ENCODE measurements at regions not wholly inside any gene's neighbourhood (a gene's known extent, or its start where the extent isn't known, plus 50 kb on each side); places are given as distances from the start of the nearest gene placed in this dataset.
"Not testable (repeated sequence)": the region's sequence is repeated elsewhere in the genome, so short reads cannot be mapped to it uniquely, and the experiment has no call there.

DNA sequence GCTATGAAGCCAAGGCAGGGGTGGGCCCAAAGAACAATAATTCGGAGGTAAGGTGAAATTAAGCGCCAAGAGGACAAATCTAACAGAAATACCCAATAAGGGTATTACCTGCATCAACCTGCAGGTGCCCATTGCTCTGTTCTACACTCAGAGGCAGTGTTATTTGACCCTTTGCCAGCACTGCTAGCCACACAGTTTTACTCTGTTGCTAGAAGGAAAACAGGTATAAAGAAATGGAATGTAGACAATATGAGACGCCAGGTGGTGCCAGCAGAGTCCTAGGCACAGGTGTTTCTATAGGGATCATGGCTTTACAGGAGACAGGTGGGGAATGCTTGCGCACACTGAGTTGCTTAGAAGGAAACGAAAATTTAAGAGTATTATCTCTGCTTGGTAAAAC lies 201.3 kb downstream of the HTR1A start:
- CTCF ChIA-PET (ENCODE audit: unreplicated experiment) = no interaction called here
- intact Hi-C loops (cut with micrococcal nuclease; ENCODE audit: unreplicated experiment) = no loop called here

DNA sequence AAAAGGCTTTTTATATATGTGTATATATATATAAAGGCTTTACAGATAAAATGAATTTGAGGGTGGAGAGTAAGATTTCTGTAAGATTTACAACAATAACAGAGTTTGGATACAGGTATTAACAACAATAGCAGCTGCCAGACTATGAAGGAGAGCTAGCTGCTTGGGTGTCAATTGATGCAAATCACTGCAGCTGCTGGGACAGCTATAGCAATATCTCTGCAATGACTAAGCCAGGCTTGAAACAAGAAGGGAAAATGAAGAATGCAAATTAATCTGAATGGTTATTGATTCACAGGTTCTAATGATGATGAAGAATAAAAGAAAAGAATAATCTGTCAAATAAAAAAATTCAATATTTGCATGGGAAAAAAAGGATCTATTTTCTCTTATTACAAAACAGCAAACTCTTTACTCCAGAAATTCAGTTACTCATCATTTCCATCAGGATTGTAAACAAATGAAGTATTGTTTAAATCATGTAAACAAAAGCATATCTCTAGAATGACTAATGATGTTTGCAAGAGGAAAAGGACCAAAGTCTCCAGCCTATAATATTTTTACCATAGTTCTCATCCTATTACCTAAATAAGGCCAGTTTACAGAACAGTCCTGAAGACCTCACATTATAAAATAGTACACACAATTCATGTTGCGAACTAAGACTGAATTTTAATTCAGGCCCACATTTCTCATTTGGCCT lies 219.0 kb downstream of the HTR1A start:
- intact Hi-C loops (cut with micrococcal nuclease; ENCODE audit: unreplicated experiment) = no loop called here
- TF ChIP-seq EZH2phosphoT487 (IDR thresholded peaks at IDR 0.05; ENCODE audit: borderline replicate concordance, low read depth, low read length) = no peak
- TF ChIP-seq, protein P1, sequence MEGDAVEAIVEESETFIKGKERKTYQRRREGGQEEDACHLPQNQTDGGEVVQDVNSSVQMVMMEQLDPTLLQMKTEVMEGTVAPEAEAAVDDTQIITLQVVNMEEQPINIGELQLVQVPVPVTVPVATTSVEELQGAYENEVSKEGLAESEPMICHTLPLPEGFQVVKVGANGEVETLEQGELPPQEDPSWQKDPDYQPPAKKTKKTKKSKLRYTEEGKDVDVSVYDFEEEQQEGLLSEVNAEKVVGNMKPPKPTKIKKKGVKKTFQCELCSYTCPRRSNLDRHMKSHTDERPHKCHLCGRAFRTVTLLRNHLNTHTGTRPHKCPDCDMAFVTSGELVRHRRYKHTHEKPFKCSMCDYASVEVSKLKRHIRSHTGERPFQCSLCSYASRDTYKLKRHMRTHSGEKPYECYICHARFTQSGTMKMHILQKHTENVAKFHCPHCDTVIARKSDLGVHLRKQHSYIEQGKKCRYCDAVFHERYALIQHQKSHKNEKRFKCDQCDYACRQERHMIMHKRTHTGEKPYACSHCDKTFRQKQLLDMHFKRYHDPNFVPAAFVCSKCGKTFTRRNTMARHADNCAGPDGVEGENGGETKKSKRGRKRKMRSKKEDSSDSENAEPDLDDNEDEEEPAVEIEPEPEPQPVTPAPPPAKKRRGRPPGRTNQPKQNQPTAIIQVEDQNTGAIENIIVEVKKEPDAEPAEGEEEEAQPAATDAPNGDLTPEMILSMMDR (conservative IDR thresholded peaks at IDR 0.05; ENCODE audit: low read length) = no peak
- Histone ChIP-seq H3K4me2 (ENCODE audit: low read length) (no peak overlapping the region), H3K79me2 (ENCODE audit: insufficient read depth, low read depth, low read length) (no peaks in the 10 kb centered on the region), H4K20me1 (ENCODE audit: insufficient read depth, low read length) (no peaks in the 10 kb centered on the region), H3K36me3 (ENCODE audit: insufficient read depth, low read length) (no peaks in the 10 kb centered on the region), H3K9me2 (ENCODE audit: insufficient read depth, low read length) (no peaks in the 10 kb centered on the region), H3K4me1 (ENCODE audit: insufficient read depth, low read length, poor library complexity, severe bottlenecking) (no peaks in the 10 kb centered on the region), H3K4me3 (ENCODE audit: low read depth, low read length, poor library complexity, severe bottlenecking) (no peak overlapping the region), H2AFZ (ENCODE audit: low read length) (no peak overlapping the region), H3K27ac (ENCODE audit: low read depth, low read length, poor library complexity, severe bottlenecking) (no peak overlapping the region), H3K9me3 (ENCODE audit: low read length) (no peaks in the 10 kb centered on the region)
- ChIA-PET CTCF (ENCODE audit: unreplicated experiment) (no interaction called here), POLR2A (interaction anchor here (0.8 kb wide), 1 partner anchor 289 kb away, joined by 4 read pairs; no protein-coding TSS in a partner anchor)
- BruUV-seq (replicated peaks) = no TSS peak
- DNase-seq (ENCODE audit: low spot score) = no peak

More for the DNA sequence above, 201.3 kb downstream of the HTR1A start:
- Histone ChIP-seq H3K27ac (ENCODE audit: low read depth, low read length, poor library complexity, severe bottlenecking) (no peak overlapping the region), H3K9me3 (ENCODE audit: low read length) (no peaks in the 10 kb centered on the region), H3K36me3 (ENCODE audit: insufficient read depth, low read length) (no peaks in the 10 kb centered on the region), H3K4me3 (ENCODE audit: low read depth, low read length, poor library complexity, severe bottlenecking) (no peak overlapping the region), H3K4me1 (ENCODE audit: insufficient read depth, low read length, poor library complexity, severe bottlenecking) (no peaks in the 10 kb centered on the region), H2AFZ (ENCODE audit: low read length) (no peak overlapping the region), H3K4me2 (ENCODE audit: low read length) (no peak overlapping the region), H4K20me1 (ENCODE audit: insufficient read depth, low read length) (no peaks in the 10 kb centered on the region), H3K9me2 (ENCODE audit: insufficient read depth, low read length) (no peaks in the 10 kb centered on the region; the same call in 1 of the 2 replicates), H3K79me2 (ENCODE audit: insufficient read depth, low read depth, low read length) (no peaks in the 10 kb centered on the region)
- no peak for TF ChIP-seq EZH2phosphoT487 (IDR thresholded peaks at IDR 0.05; ENCODE audit: borderline replicate concordance, low read depth, low read length)
- TF ChIP-seq, protein P1 (conservative IDR thresholded peaks at IDR 0.05; ENCODE audit: low read length) = no peak
- POLR2A ChIA-PET = no interaction called here
- DNase-seq (ENCODE audit: low spot score) = no peak
- no TSS peak for BruUV-seq (replicated peaks)

- H3K9me2 ChIP-seq (ENCODE audit: insufficient read depth, low read length); BruUV-seq (replicated peaks); H2AFZ ChIP-seq (ENCODE audit: low read length); H3K27ac ChIP-seq (ENCODE audit: low read depth, low read length, poor library complexity, severe bottlenecking); intact Hi-C loops (cut with micrococcal nuclease; ENCODE audit: unreplicated experiment); H3K79me2 ChIP-seq (ENCODE audit: insufficient read depth, low read depth, low read length); H4K20me1 ChIP-seq (ENCODE audit: insufficient read depth, low read length); CTCF ChIA-PET (ENCODE audit: unreplicated experiment); H3K4me2 ChIP-seq (ENCODE audit: low read length); DNase-seq (ENCODE audit: low spot score); POLR2A ChIA-PET; H3K4me1 ChIP-seq (ENCODE audit: insufficient read depth, low read length, poor library complexity, severe bottlenecking); H3K4me3 ChIP-seq (ENCODE audit: low read depth, low read length, poor library complexity, severe bottlenecking); H3K9me3 ChIP-seq (ENCODE audit: low read length); H3K36me3 ChIP-seq (ENCODE audit: insufficient read depth, low read length): not testable (repeated sequence)
These were observed 229.4 kb downstream of the HTR1A start for GRCh38 chr5:63732880-63733279.
